ENCODE measurements at regions not wholly inside any gene's neighbourhood (a gene's known extent, or its start where the extent isn't known, plus 50 kb on each side); places are given as distances from the start of the nearest gene placed in this dataset.

GRCh38 chr17:79451167-79451566 lies 159.7 kb downstream of the RBFOX3 start:
- Histone ChIP-seq H3K9ac (ENCODE audit: low read length) (no peak overlapping the region), H3K27me3 (ENCODE audit: control insufficient read depth in 1 of 2, insufficient read depth in 2 of 2, low read length in 2 of 2) (peaks cover 0 to 4% of the 10 kb centered on the region in 2 donors), H3K9me3 (ENCODE audit: low read length) (no peaks in the 10 kb centered on the region), H3K27ac (ENCODE audit: low read depth, low read length) (no peak overlapping the region), H3K4me1 (ENCODE audit: insufficient read depth, low read length) (no peaks in the 10 kb centered on the region), H3K36me3 (ENCODE audit: insufficient read depth, low read length) (no peaks in the 10 kb centered on the region), H3K4me3 (ENCODE audit: low read depth in 1 of 2, low read length in 2 of 2) (no peak overlapping the region)

- no peaks in the 10 kb centered on the region for H3K36me3 ChIP-seq (ENCODE audit: insufficient read depth, low read length)
- no peak overlapping the region for H3K4me3 ChIP-seq (ENCODE audit: low read depth in 1 of 2, low read length in 2 of 2)
Observed at GRCh38 chr17:79446399-79447009, 164.3 kb downstream of the RBFOX3 start.

GRCh38 chr17:79444198-79444597 lies 166.7 kb downstream of the RBFOX3 start:
- no peak overlapping the region for H3K4me3 ChIP-seq (ENCODE audit: low read depth in 1 of 2, low read length in 2 of 2)
- no peak overlapping the region for H3K27ac ChIP-seq (ENCODE audit: low read depth, low read length)
- peaks cover 19% of the 10 kb centered on the region for H3K4me1 ChIP-seq (ENCODE audit: insufficient read depth, low read length)
- H3K36me3 ChIP-seq (ENCODE audit: insufficient read depth, low read length) = no peaks in the 10 kb centered on the region
- no peaks in the 10 kb centered on the region for H3K27me3 ChIP-seq (ENCODE audit: control insufficient read depth in 1 of 2, insufficient read depth in 2 of 2, low read length in 2 of 2)
- H3K9me3 ChIP-seq (ENCODE audit: low read length) = no peaks in the 10 kb centered on the region
- H3K9ac ChIP-seq (ENCODE audit: low read length) = no peak overlapping the region

More at GRCh38 chr17:79446399-79447009, 164.3 kb downstream of the RBFOX3 start:
- Histone ChIP-seq H3K9me3 (ENCODE audit: low read length) (no peaks in the 10 kb centered on the region), H3K27me3 (ENCODE audit: control insufficient read depth in 1 of 2, insufficient read depth in 2 of 2, low read length in 2 of 2) (no peaks in the 10 kb centered on the region), H3K27ac (ENCODE audit: low read depth, low read length) (no peak overlapping the region), H3K4me1 (ENCODE audit: insufficient read depth, low read length) (peaks cover 7% of the 10 kb centered on the region), H3K9ac (ENCODE audit: low read length) (no peak overlapping the region)

GRCh38 chr17:79443026-79443425 lies 167.8 kb downstream of the RBFOX3 start:
- no peaks in the 10 kb centered on the region for H3K9me3 ChIP-seq (ENCODE audit: low read length)
- no peak overlapping the region for H3K27ac ChIP-seq (ENCODE audit: low read depth, low read length)
- peaks cover 19% of the 10 kb centered on the region for H3K4me1 ChIP-seq (ENCODE audit: insufficient read depth, low read length)
- no peak overlapping the region for H3K9ac ChIP-seq (ENCODE audit: low read length)
- H3K36me3 ChIP-seq (ENCODE audit: insufficient read depth, low read length) = no peaks in the 10 kb centered on the region
- H3K27me3 ChIP-seq (ENCODE audit: control insufficient read depth in 1 of 2, insufficient read depth in 2 of 2, low read length in 2 of 2) = no peaks in the 10 kb centered on the region
- no peak overlapping the region for H3K4me3 ChIP-seq (ENCODE audit: low read depth in 1 of 2, low read length in 2 of 2)

GRCh38 chr17:79441356-79442160 lies 169.3 kb downstream of the RBFOX3 start:
- Histone ChIP-seq H3K27me3 (ENCODE audit: control insufficient read depth in 1 of 2, insufficient read depth in 2 of 2, low read length in 2 of 2) (peaks cover 0 to 3% of the 10 kb centered on the region in 2 donors), H3K9ac (ENCODE audit: low read length) (no peak overlapping the region), H3K36me3 (ENCODE audit: insufficient read depth, low read length) (no peaks in the 10 kb centered on the region), H3K4me1 (ENCODE audit: insufficient read depth, low read length) (peaks cover 19% of the 10 kb centered on the region), H3K9me3 (ENCODE audit: low read length) (no peaks in the 10 kb centered on the region), H3K27ac (ENCODE audit: low read depth, low read length) (no peak overlapping the region), H3K4me3 (ENCODE audit: low read depth in 1 of 2, low read length in 2 of 2) (no peak overlapping the region)

GRCh38 chr17:79440251-79440650 lies 170.6 kb downstream of the RBFOX3 start:
- H3K27ac ChIP-seq (ENCODE audit: low read depth, low read length) = no peak overlapping the region
- peaks cover 0 to 3% of the 10 kb centered on the region in 2 donors for H3K27me3 ChIP-seq (ENCODE audit: control insufficient read depth in 1 of 2, insufficient read depth in 2 of 2, low read length in 2 of 2)

GRCh38 chr17:79439493-79439892 lies 171.4 kb downstream of the RBFOX3 start:
- Histone ChIP-seq H3K4me3 (ENCODE audit: low read depth in 1 of 2, low read length in 2 of 2) (no peak overlapping the region), H3K9ac (ENCODE audit: low read length) (no peak overlapping the region), H3K4me1 (ENCODE audit: insufficient read depth, low read length) (peaks cover 19% of the 10 kb centered on the region), H3K27me3 (ENCODE audit: control insufficient read depth in 1 of 2, insufficient read depth in 2 of 2, low read length in 2 of 2) (peaks cover 0 to 3% of the 10 kb centered on the region in 2 donors), H3K36me3 (ENCODE audit: insufficient read depth, low read length) (no peaks in the 10 kb centered on the region), H3K9me3 (ENCODE audit: low read length) (no peaks in the 10 kb centered on the region), H3K27ac (ENCODE audit: low read depth, low read length) (no peak overlapping the region)

More at GRCh38 chr17:79440251-79440650, 170.6 kb downstream of the RBFOX3 start:
- Histone ChIP-seq H3K4me1 (ENCODE audit: insufficient read depth, low read length) (peaks cover 19% of the 10 kb centered on the region), H3K36me3 (ENCODE audit: insufficient read depth, low read length) (no peaks in the 10 kb centered on the region), H3K9ac (ENCODE audit: low read length) (no peak overlapping the region), H3K4me3 (ENCODE audit: low read depth in 1 of 2, low read length in 2 of 2) (no peak overlapping the region), H3K9me3 (ENCODE audit: low read length) (no peaks in the 10 kb centered on the region)

- Histone ChIP-seq H3K27ac (ENCODE audit: low read depth, low read length) (no peak overlapping the region), H3K9me3 (ENCODE audit: low read length) (no peaks in the 10 kb centered on the region), H3K9ac (ENCODE audit: low read length) (no peak overlapping the region), H3K27me3 (ENCODE audit: control insufficient read depth in 1 of 2, insufficient read depth in 2 of 2, low read length in 2 of 2) (peaks cover 0 to 3% of the 10 kb centered on the region in 2 donors), H3K4me1 (ENCODE audit: insufficient read depth, low read length) (peaks cover 15% of the 10 kb centered on the region), H3K36me3 (ENCODE audit: insufficient read depth, low read length) (no peaks in the 10 kb centered on the region), H3K4me3 (ENCODE audit: low read depth in 1 of 2, low read length in 2 of 2) (no peak overlapping the region)
Observed at GRCh38 chr17:79438546-79439334, 172.1 kb downstream of the RBFOX3 start.

GRCh38 chr17:79438058-79438457 lies 172.8 kb downstream of the RBFOX3 start:
- peaks cover 0 to 3% of the 10 kb centered on the region in 2 donors for H3K27me3 ChIP-seq (ENCODE audit: control insufficient read depth in 1 of 2, insufficient read depth in 2 of 2, low read length in 2 of 2)
- peaks cover 15% of the 10 kb centered on the region for H3K4me1 ChIP-seq (ENCODE audit: insufficient read depth, low read length)

GRCh38 chr17:79437081-79437480 lies 173.8 kb downstream of the RBFOX3 start:
- H3K9me3 ChIP-seq (ENCODE audit: low read length) = no peaks in the 10 kb centered on the region
- no peak overlapping the region for H3K4me3 ChIP-seq (ENCODE audit: low read depth in 1 of 2, low read length in 2 of 2)
- no peak overlapping the region for H3K9ac ChIP-seq (ENCODE audit: low read length)
- H3K27me3 ChIP-seq (ENCODE audit: control insufficient read depth in 1 of 2, insufficient read depth in 2 of 2, low read length in 2 of 2) = peaks cover 0 to 3% of the 10 kb centered on the region in 2 donors
- no peak overlapping the region for H3K27ac ChIP-seq (ENCODE audit: low read depth, low read length)
- H3K36me3 ChIP-seq (ENCODE audit: insufficient read depth, low read length) = no peaks in the 10 kb centered on the region
- H3K4me1 ChIP-seq (ENCODE audit: insufficient read depth, low read length) = peaks cover 15% of the 10 kb centered on the region

More at GRCh38 chr17:79438058-79438457, 172.8 kb downstream of the RBFOX3 start:
- Histone ChIP-seq H3K4me3 (ENCODE audit: low read depth in 1 of 2, low read length in 2 of 2) (no peak overlapping the region), H3K9ac (ENCODE audit: low read length) (no peak overlapping the region), H3K36me3 (ENCODE audit: insufficient read depth, low read length) (no peaks in the 10 kb centered on the region), H3K9me3 (ENCODE audit: low read length) (no peaks in the 10 kb centered on the region), H3K27ac (ENCODE audit: low read depth, low read length) (no peak overlapping the region)

GRCh38 chr17:79435962-79436361 lies 174.9 kb downstream of the RBFOX3 start:
- Histone ChIP-seq H3K27ac (ENCODE audit: low read depth, low read length) (no peak overlapping the region), H3K4me1 (ENCODE audit: insufficient read depth, low read length) (peaks cover 15% of the 10 kb centered on the region), H3K36me3 (ENCODE audit: insufficient read depth, low read length) (no peaks in the 10 kb centered on the region), H3K27me3 (ENCODE audit: control insufficient read depth in 1 of 2, insufficient read depth in 2 of 2, low read length in 2 of 2) (peaks cover 0 to 3% of the 10 kb centered on the region in 2 donors), H3K9ac (ENCODE audit: low read length) (no peak overlapping the region), H3K4me3 (ENCODE audit: low read depth in 1 of 2, low read length in 2 of 2) (no peak overlapping the region), H3K9me3 (ENCODE audit: low read length) (no peaks in the 10 kb centered on the region)

Measured in muscle layer of colon (tissue), 2 donors.